Breast epithelium (tissue), 3 donors: ENCODE measurements at regions not wholly inside any gene's neighbourhood (a gene's known extent, or its start where the extent isn't known, plus 50 kb on each side); places are given as distances from the start of the nearest gene placed in this dataset.

ENCODE experiments used
- POLR2A ChIP-seq: fragments of 450-650 bp; IDR thresholded peaks from one replicate; pipeline ENCODE4 v1.6.1; 2016; ENCODE audit warnings: antibody characterized with exemption, mild to moderate bottlenecking, moderate library complexity
- TF ChIP-seq, protein P1 (sequence below), 3 donors: fragments of 450-650 bp; IDR thresholded peaks; one replicate each; pipeline ENCODE4 v1.5.1; 2016 to 2017; ENCODE audit warnings: antibody characterized with exemption in 3 of 3, mild to moderate bottlenecking in 3 of 3, moderate library complexity in 3 of 3

DNA sequence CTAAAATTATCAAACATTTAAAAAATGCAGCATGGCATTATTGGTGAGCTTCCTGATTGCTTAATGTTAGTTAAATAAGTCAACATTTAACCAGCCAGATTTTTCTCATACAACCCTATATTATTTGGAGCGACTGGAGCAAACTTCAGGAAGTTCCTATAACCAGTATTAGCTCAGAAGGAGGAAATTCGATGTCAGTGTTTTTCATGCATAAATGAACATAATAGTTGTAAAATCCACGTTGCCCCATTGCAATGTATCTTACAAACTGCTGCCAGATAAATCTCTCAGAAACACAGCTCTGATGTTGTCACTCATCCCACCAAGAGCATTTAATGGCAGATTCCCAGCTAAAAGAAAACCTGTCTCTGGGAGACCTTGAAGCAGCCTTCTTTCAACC, 278.5 kb downstream of the CASP12 start:
- TF ChIP-seq, protein P1, sequence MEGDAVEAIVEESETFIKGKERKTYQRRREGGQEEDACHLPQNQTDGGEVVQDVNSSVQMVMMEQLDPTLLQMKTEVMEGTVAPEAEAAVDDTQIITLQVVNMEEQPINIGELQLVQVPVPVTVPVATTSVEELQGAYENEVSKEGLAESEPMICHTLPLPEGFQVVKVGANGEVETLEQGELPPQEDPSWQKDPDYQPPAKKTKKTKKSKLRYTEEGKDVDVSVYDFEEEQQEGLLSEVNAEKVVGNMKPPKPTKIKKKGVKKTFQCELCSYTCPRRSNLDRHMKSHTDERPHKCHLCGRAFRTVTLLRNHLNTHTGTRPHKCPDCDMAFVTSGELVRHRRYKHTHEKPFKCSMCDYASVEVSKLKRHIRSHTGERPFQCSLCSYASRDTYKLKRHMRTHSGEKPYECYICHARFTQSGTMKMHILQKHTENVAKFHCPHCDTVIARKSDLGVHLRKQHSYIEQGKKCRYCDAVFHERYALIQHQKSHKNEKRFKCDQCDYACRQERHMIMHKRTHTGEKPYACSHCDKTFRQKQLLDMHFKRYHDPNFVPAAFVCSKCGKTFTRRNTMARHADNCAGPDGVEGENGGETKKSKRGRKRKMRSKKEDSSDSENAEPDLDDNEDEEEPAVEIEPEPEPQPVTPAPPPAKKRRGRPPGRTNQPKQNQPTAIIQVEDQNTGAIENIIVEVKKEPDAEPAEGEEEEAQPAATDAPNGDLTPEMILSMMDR (IDR thresholded peaks at IDR 0.05): no peak
- TF ChIP-seq POLR2A: no peak
